ENCODE measurements at regions not wholly inside any gene's neighbourhood (a gene's known extent, or its start where the extent isn't known, plus 50 kb on each side); places are given as distances from the start of the nearest gene placed in this dataset.

GRCh38 chr2:52500561-52500960 lies 1267.0 kb upstream of the CHAC2 start:
- TF ChIP-seq CTCF (IDR thresholded peaks at IDR 0.05) (no peak), POLR2A (IDR thresholded peaks at IDR 0.05) (no peak)
